ENCODE measurements at regions not wholly inside any gene's neighbourhood (a gene's known extent, or its start where the extent isn't known, plus 50 kb on each side); places are given as distances from the start of the nearest gene placed in this dataset.

GRCh38 chr4:171308661-171309060 lies 504.5 kb upstream of the GALNTL6 start:
- no peak for TF ChIP-seq EZH2 (IDR thresholded peaks at IDR 0.05; ENCODE audit: low read length, unreplicated experiment)
- TF ChIP-seq, protein P1, sequence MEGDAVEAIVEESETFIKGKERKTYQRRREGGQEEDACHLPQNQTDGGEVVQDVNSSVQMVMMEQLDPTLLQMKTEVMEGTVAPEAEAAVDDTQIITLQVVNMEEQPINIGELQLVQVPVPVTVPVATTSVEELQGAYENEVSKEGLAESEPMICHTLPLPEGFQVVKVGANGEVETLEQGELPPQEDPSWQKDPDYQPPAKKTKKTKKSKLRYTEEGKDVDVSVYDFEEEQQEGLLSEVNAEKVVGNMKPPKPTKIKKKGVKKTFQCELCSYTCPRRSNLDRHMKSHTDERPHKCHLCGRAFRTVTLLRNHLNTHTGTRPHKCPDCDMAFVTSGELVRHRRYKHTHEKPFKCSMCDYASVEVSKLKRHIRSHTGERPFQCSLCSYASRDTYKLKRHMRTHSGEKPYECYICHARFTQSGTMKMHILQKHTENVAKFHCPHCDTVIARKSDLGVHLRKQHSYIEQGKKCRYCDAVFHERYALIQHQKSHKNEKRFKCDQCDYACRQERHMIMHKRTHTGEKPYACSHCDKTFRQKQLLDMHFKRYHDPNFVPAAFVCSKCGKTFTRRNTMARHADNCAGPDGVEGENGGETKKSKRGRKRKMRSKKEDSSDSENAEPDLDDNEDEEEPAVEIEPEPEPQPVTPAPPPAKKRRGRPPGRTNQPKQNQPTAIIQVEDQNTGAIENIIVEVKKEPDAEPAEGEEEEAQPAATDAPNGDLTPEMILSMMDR (conservative IDR thresholded peaks at IDR 0.05; ENCODE audit: low read depth, low read length), result no peak
